SK-N-MC (cell line): ENCODE measurements at regions not wholly inside any gene's neighbourhood (a gene's known extent, or its start where the extent isn't known, plus 50 kb on each side); places are given as distances from the start of the nearest gene placed in this dataset.

Source experiments
- EZH2 ChIP-seq: fragments of 200-600 bp; sonication (generic); IDR thresholded peaks from one replicate; pipeline ENCODE4 v1.6.1; 2017; ENCODE audit warnings: antibody characterized with exemption
- FOXP2 ChIP-seq: optimal IDR thresholded peaks from 2 replicates; pipeline ENCODE3; 2011; ENCODE audit warnings: mild to moderate bottlenecking, moderate library complexity; ENCODE audit not compliant: insufficient read depth; ENCODE audit errors: extremely low read length, control extremely low read depth
- POLR2AphosphoS5 ChIP-seq: IDR thresholded peaks from 2 replicates; pipeline ENCODE4 v1.6.1; 2012; ENCODE audit warnings: mild to moderate bottlenecking, low read depth, low read length, borderline replicate concordance

DNA sequence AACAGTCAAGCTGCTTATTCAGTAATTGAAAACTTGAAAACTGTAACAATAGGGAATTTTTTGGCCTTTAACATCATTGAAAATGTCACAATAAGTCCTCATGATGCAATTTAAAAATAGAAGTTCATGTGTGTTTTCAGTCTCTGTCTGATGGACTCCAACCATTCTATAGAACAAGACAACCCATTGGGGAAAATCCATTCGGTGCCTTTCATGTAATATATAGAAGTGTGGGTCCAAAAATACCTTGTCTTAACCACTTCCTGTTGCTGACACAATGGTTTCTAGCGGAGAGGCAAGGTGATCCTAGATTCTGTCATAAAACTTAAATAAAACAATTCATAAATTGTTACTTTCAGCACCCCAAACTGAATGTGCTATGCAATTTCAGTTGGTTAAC is 1131.3 kb upstream of the MAP3K7 start:
- TF ChIP-seq EZH2 (no peak), POLR2AphosphoS5 (no peak), FOXP2 (no peak)
